H9 (cell line): ENCODE measurements at regions not wholly inside any gene's neighbourhood (a gene's known extent, or its start where the extent isn't known, plus 50 kb on each side); places are given as distances from the start of the nearest gene placed in this dataset.

Experiments used
- DNase-seq: peaks from one replicate; pipeline ENCODE4 v3.0.0-alpha.2; 2017
- H2AFZ ChIP-seq: one replicate; pipeline ENCODE4 v1.6.1; 2013; ENCODE audit warnings: mild to moderate bottlenecking, low read length, control low read depth, moderate library complexity
- H2AK5ac ChIP-seq: 2 replicates; pipeline ENCODE4 v1.6.1; 2013; ENCODE audit warnings: low read length, control low read depth, mixed read lengths; ENCODE audit not compliant: insufficient read length
- H2BK120ac ChIP-seq: one replicate; pipeline ENCODE4 v1.6.1; 2013; ENCODE audit warnings: low read depth, mild to moderate bottlenecking, low read length, control low read depth, inconsistent platforms; ENCODE audit not compliant: poor library complexity, severe bottlenecking
- H2BK12ac ChIP-seq: 2 replicates; pipeline ENCODE4 v1.6.1; 2013; ENCODE audit warnings: low read length, control low read depth, mixed read lengths, low read depth; ENCODE audit not compliant: insufficient read length
- H2BK15ac ChIP-seq: 2 replicates; pipeline ENCODE4 v1.6.1; 2013; ENCODE audit warnings: low read depth, low read length, control low read depth
- H2BK20ac ChIP-seq: one replicate; pipeline ENCODE4 v1.6.1; 2013; ENCODE audit warnings: low read depth, mild to moderate bottlenecking, low read length, control low read depth, inconsistent platforms; ENCODE audit not compliant: poor library complexity, severe bottlenecking
- H2BK5ac ChIP-seq: 2 replicates; pipeline ENCODE4 v1.6.1; 2013; ENCODE audit warnings: low read length, control low read depth, mixed read lengths; ENCODE audit not compliant: insufficient read length
- H3K14ac ChIP-seq: 2 replicates; pipeline ENCODE4 v1.6.1; 2013; ENCODE audit warnings: low read length, control low read depth; ENCODE audit not compliant: insufficient read depth
- H3K18ac ChIP-seq: 2 replicates; pipeline ENCODE4 v1.6.1; 2013; ENCODE audit warnings: low read depth, mild to moderate bottlenecking, mixed read lengths, low read length, control low read depth; ENCODE audit not compliant: insufficient read length
- H3K23ac ChIP-seq: 2 replicates; pipeline ENCODE4 v1.6.1; 2013; ENCODE audit warnings: low read length, control low read depth, mixed read lengths, low read depth; ENCODE audit not compliant: insufficient read length
- H3K23me2 ChIP-seq: 2 replicates; pipeline ENCODE4 v1.6.1; 2013; ENCODE audit warnings: low read depth, mild to moderate bottlenecking, mixed read lengths, low read length, control low read depth; ENCODE audit not compliant: insufficient read length, poor library complexity, severe bottlenecking
- H3K27ac ChIP-seq: 2 replicates; pipeline ENCODE4 v1.5.1; 2013; ENCODE audit warnings: low read length, control low read depth, mixed read lengths, low read depth; ENCODE audit not compliant: insufficient read length
- H3K27me3 ChIP-seq: 2 replicates; pipeline ENCODE4 v1.6.1; 2013; ENCODE audit warnings: low read length, control low read depth, inconsistent platforms; ENCODE audit not compliant: insufficient read depth
- H3K4ac ChIP-seq: 2 replicates; pipeline ENCODE4 v1.6.1; 2013; ENCODE audit warnings: low read depth, mild to moderate bottlenecking, control low read depth, inconsistent platforms, low read length, moderate library complexity
- H3K4me1 ChIP-seq: 2 replicates; pipeline ENCODE4 v1.6.1; 2013; ENCODE audit warnings: low read length, control low read depth, inconsistent platforms; ENCODE audit not compliant: insufficient read depth
- H3K4me2 ChIP-seq: 2 replicates; pipeline ENCODE4 v1.6.1; 2013; ENCODE audit warnings: low read length, control low read depth, mixed read lengths; ENCODE audit not compliant: insufficient read length, insufficient read depth
- H3K56ac ChIP-seq: 2 replicates; pipeline ENCODE4 v1.6.1; 2013; ENCODE audit warnings: low read depth, mild to moderate bottlenecking, mixed read lengths, low read length, control low read depth; ENCODE audit not compliant: insufficient read length
- H3K79me1 ChIP-seq: 2 replicates; pipeline ENCODE4 v1.6.1; 2013; ENCODE audit warnings: low read depth, mild to moderate bottlenecking, moderate library complexity, low read length, control low read depth, inconsistent platforms; ENCODE audit not compliant: insufficient read depth, poor library complexity, severe bottlenecking
- H3K79me2 ChIP-seq: 2 replicates; pipeline ENCODE4 v1.6.1; 2013; ENCODE audit warnings: low read length, control low read depth, inconsistent platforms; ENCODE audit not compliant: insufficient read depth
- H3K9ac ChIP-seq: 2 replicates; pipeline ENCODE4 v1.6.1; 2013; ENCODE audit warnings: low read length, control low read depth, mixed read lengths; ENCODE audit not compliant: insufficient read length; ENCODE audit errors: extremely low read depth
- H3K9me3 ChIP-seq: one replicate; pipeline ENCODE4 v1.6.1; 2013; ENCODE audit warnings: low read depth, low read length, inconsistent platforms; ENCODE audit not compliant: control insufficient read depth
- H3T11ph ChIP-seq: one replicate; pipeline ENCODE4 v1.6.1; 2013; ENCODE audit warnings: mild to moderate bottlenecking, low read length, control low read depth, inconsistent platforms
- H4K20me1 ChIP-seq: one replicate; pipeline ENCODE4 v1.6.1; 2013; ENCODE audit not compliant: control insufficient read depth, insufficient read length, insufficient read depth
- H4K5ac ChIP-seq: 2 replicates; pipeline ENCODE4 v1.6.1; 2013; ENCODE audit warnings: low read depth, mild to moderate bottlenecking, mixed read lengths, low read length, control low read depth; ENCODE audit not compliant: insufficient read length
- H4K8ac ChIP-seq: replicated peaks from 2 replicates; pipeline ENCODE4 v1.6.1; 2013; ENCODE audit warnings: low read length, control low read depth, mixed read lengths, low read depth; ENCODE audit not compliant: insufficient read length
- H4K91ac ChIP-seq: 2 replicates; pipeline ENCODE4 v1.6.1; 2013; ENCODE audit warnings: low read depth, mild to moderate bottlenecking, moderate library complexity, mixed read lengths, low read length, control low read depth; ENCODE audit not compliant: insufficient read length
- H3K27ac Mint-ChIP-seq, 3 experiments: 2 replicates in 2 of 3; 3 replicates in 1 of 3; pipeline ENCODE4 v1.8.0; 2020 to 2021; ENCODE audit warnings: mixed read lengths in 3 of 3, mild to moderate bottlenecking in 1 of 3, moderate library complexity in 1 of 3
- H3K27me3 Mint-ChIP-seq: 2 replicates; pipeline ENCODE4 v1.8.0; 2021; ENCODE audit warnings: low read depth, mild to moderate bottlenecking, moderate library complexity, mixed read lengths
- H3K36me3 Mint-ChIP-seq, 3 experiments: 2 replicates in 2 of 3; 3 replicates in 1 of 3; pipeline ENCODE4 v1.8.0; 2020 to 2021; ENCODE audit warnings: low read depth in 3 of 3, mixed read lengths in 3 of 3; ENCODE audit not compliant: insufficient read depth in 1 of 3
- H3K4me1 Mint-ChIP-seq, 2 experiments: 2 replicates each; pipeline ENCODE4 v1.8.0; 2020; ENCODE audit warnings: mixed read lengths in 2 of 2
- H3K4me3 Mint-ChIP-seq, 2 experiments: 2 replicates in 1 of 2; 3 replicates in 1 of 2; pipeline ENCODE4 v1.8.0; 2020 to 2021; ENCODE audit warnings: mild to moderate bottlenecking in 2 of 2, mixed read lengths in 2 of 2, moderate library complexity in 1 of 2
- H3K9me3 Mint-ChIP-seq, 2 experiments: 2 replicates in 1 of 2; 3 replicates in 1 of 2; pipeline ENCODE4 v1.8.0; 2020; ENCODE audit warnings: mild to moderate bottlenecking in 2 of 2, mixed read lengths in 2 of 2, moderate library complexity in 1 of 2
- CTCF ChIP-seq: fragments of 200-600 bp; sonication (generic); conservative IDR thresholded peaks from 3 replicates; pipeline ENCODE4 v1.8.0; 2021; ENCODE audit warnings: antibody characterized with exemption, mild to moderate bottlenecking
- WGBS: extraction: QIAGEN DNeasy Blood & Tissue Kit; methylation state at CpG from one replicate; pipeline ENCODE4 v1.1.7; 2013; ENCODE audit warnings: missing lambda C conversion rate, low lambda C conversion rate, mixed read lengths; ENCODE audit not compliant: insufficient read length; ENCODE audit errors: extremely low coverage; 5-methylcytosine and 5-hydroxymethylcytosine counted together

- no peaks in the 10 kb centered on the region for H3K23me2 ChIP-seq
- H4K91ac ChIP-seq, result no peak overlapping the region
- H2BK5ac ChIP-seq, result no peak overlapping the region
- Mint-ChIP-seq H3K27ac (no peak overlapping the region), H3K9me3 (no peaks in the 10 kb centered on the region), H3K4me1 (peaks cover 20 to 24% of the 10 kb centered on the region in 2 experiments), H3K4me3 (no peak overlapping the region), H3K27me3 (peaks cover 9% of the 10 kb centered on the region; the same call in 1 of the 2 replicates), H3K36me3 (no peaks in the 10 kb centered on the region)
- no peaks in the 10 kb centered on the region for H3K27me3 ChIP-seq
- no peak overlapping the region for H3K4me2 ChIP-seq
- no peak overlapping the region for H3K18ac ChIP-seq
- no peak overlapping the region for H2BK120ac ChIP-seq
- TF ChIP-seq CTCF, result no peak
- H2BK12ac ChIP-seq, result no peak overlapping the region
- H3K14ac ChIP-seq, result no peak overlapping the region
- no peaks in the 10 kb centered on the region for H3K79me1 ChIP-seq
- H2AK5ac ChIP-seq, result no peak overlapping the region
- H2AFZ ChIP-seq, result no peak overlapping the region
- H2BK15ac ChIP-seq, result no peak overlapping the region
- no peaks in the 10 kb centered on the region for H3K79me2 ChIP-seq
- peaks cover 6% of the 10 kb centered on the region for H3K4me1 ChIP-seq
- H3K27ac ChIP-seq, result no peak overlapping the region
- DNase-seq, result no peak
- no peak overlapping the region for H3K56ac ChIP-seq
- no peak overlapping the region for H3T11ph ChIP-seq
- H3K4ac ChIP-seq, result no peak overlapping the region
- H3K23ac ChIP-seq, result no peak overlapping the region
- no peak overlapping the region for H4K8ac ChIP-seq
- no peaks in the 10 kb centered on the region for H4K20me1 ChIP-seq
- H3K9me3 ChIP-seq, result no peaks in the 10 kb centered on the region
- H4K5ac ChIP-seq, result no peak overlapping the region
- H3K9ac ChIP-seq, result no peak overlapping the region
- no CpG with 5 or more reads among the region's 2 CpGs for WGBS
- no peak overlapping the region for H2BK20ac ChIP-seq
Observed at GRCh38 chr14:65357113-65357512, 55.4 kb upstream of the FUT8 start.
